Trophoblast cell (in vitro differentiated cells and primary cell): ENCODE measurements at regions not wholly inside any gene's neighbourhood (a gene's known extent, or its start where the extent isn't known, plus 50 kb on each side); places are given as distances from the start of the nearest gene placed in this dataset.

Source experiments
- DNase-seq, 2 donors: peaks; one replicate each; pipeline ENCODE4 v3.0.0-alpha.2; 2016
- H2AFZ ChIP-seq: 2 replicates; pipeline ENCODE4 v1.6.1; 2013; ENCODE audit warnings: low read length, moderate library complexity, mild to moderate bottlenecking; ENCODE audit not compliant: insufficient read depth, poor library complexity
- H2AK5ac ChIP-seq: 2 replicates; pipeline ENCODE4 v1.6.1; 2013; ENCODE audit warnings: mild to moderate bottlenecking, low read length
- H2BK120ac ChIP-seq: 2 replicates; pipeline ENCODE4 v1.6.1; 2013; ENCODE audit warnings: low read length, mild to moderate bottlenecking, moderate library complexity; ENCODE audit not compliant: insufficient read depth, poor library complexity
- H2BK12ac ChIP-seq: 2 replicates; pipeline ENCODE4 v1.6.1; 2013; ENCODE audit warnings: mild to moderate bottlenecking, low read length, moderate library complexity
- H2BK5ac ChIP-seq: 2 replicates; pipeline ENCODE4 v1.6.1; 2013; ENCODE audit warnings: low read length, low read depth, moderate library complexity, mild to moderate bottlenecking; ENCODE audit not compliant: poor library complexity
- H3K14ac ChIP-seq: 2 replicates; pipeline ENCODE4 v1.6.1; 2013; ENCODE audit warnings: mild to moderate bottlenecking, low read length
- H3K18ac ChIP-seq: 2 replicates; pipeline ENCODE4 v1.6.1; 2013; ENCODE audit warnings: mild to moderate bottlenecking, low read length
- H3K23ac ChIP-seq: 2 replicates; pipeline ENCODE4 v1.6.1; 2013; ENCODE audit warnings: low read length
- H3K27ac ChIP-seq: 2 replicates; pipeline ENCODE4 v1.5.1; 2013; ENCODE audit warnings: low read depth, mild to moderate bottlenecking, inconsistent platforms, low read length, moderate library complexity
- H3K27me3 ChIP-seq: 2 replicates; pipeline ENCODE4 v1.6.1; 2013; ENCODE audit warnings: inconsistent platforms, mild to moderate bottlenecking, low read length, moderate library complexity; ENCODE audit not compliant: insufficient read depth
- H3K36me3 ChIP-seq, 2 experiments: 1 replicate in 1 of 2; 2 replicates in 1 of 2; pipeline ENCODE4 v1.6.1; 2013; ENCODE audit warnings: low read length in 2 of 2, mild to moderate bottlenecking in 2 of 2, moderate library complexity in 1 of 2; ENCODE audit not compliant: insufficient read depth in 2 of 2, control insufficient read depth in 1 of 2
- H3K4ac ChIP-seq: 2 replicates; pipeline ENCODE4 v1.6.1; 2013; ENCODE audit warnings: low read depth, mild to moderate bottlenecking, low read length, moderate library complexity
- H3K4me1 ChIP-seq, 2 experiments: 1 replicate in 1 of 2; 2 replicates in 1 of 2; pipeline ENCODE4 v1.6.1; 2013; ENCODE audit warnings: low read length in 2 of 2, mild to moderate bottlenecking in 2 of 2, moderate library complexity in 1 of 2; ENCODE audit not compliant: insufficient read depth in 2 of 2, control insufficient read depth in 1 of 2
- H3K4me2 ChIP-seq: 2 replicates; pipeline ENCODE4 v1.6.1; 2013; ENCODE audit warnings: inconsistent platforms, mild to moderate bottlenecking, low read length, moderate library complexity
- H3K4me3 ChIP-seq: 2 replicates; pipeline ENCODE4 v1.5.1; 2013; ENCODE audit warnings: mild to moderate bottlenecking, low read depth, low read length, inconsistent platforms
- H3K79me1 ChIP-seq: one replicate; pipeline ENCODE4 v1.6.1; 2013; ENCODE audit warnings: low read length
- H3K79me2 ChIP-seq: 2 replicates; pipeline ENCODE4 v1.6.1; 2013; ENCODE audit warnings: low read length, mild to moderate bottlenecking; ENCODE audit not compliant: control insufficient read depth, insufficient read depth, poor library complexity
- H3K9ac ChIP-seq: 2 replicates; pipeline ENCODE4 v1.6.1; 2013; ENCODE audit warnings: mild to moderate bottlenecking, low read length
- H3K9me3 ChIP-seq: 2 replicates; pipeline ENCODE4 v1.6.1; 2013; ENCODE audit warnings: low read depth, mild to moderate bottlenecking, control low read depth, inconsistent platforms, low read length; ENCODE audit not compliant: insufficient read depth
- H4K12ac ChIP-seq: 2 replicates; pipeline ENCODE4 v1.6.1; 2013; ENCODE audit warnings: low read depth, mild to moderate bottlenecking, low read length, moderate library complexity
- H4K8ac ChIP-seq: 2 replicates; pipeline ENCODE4 v1.6.1; 2013; ENCODE audit warnings: low read depth, mild to moderate bottlenecking, low read length, moderate library complexity
- H4K91ac ChIP-seq: one replicate; pipeline ENCODE4 v1.6.1; 2013; ENCODE audit warnings: low read depth, mild to moderate bottlenecking, low read length, moderate library complexity
- WGBS: extraction: QIAGEN DNeasy Blood & Tissue Kit; methylation state at CpG from one replicate; pipeline ENCODE4 v1.1.7; 2013; ENCODE audit warnings: missing lambda C conversion rate; ENCODE audit not compliant: insufficient read length, insufficient coverage; ENCODE audit errors: extremely low coverage; 5-methylcytosine and 5-hydroxymethylcytosine counted together

- H3K9me3 ChIP-seq = no peaks in the 10 kb centered on the region
- DNase-seq = no peak
- H2BK120ac ChIP-seq = no peak overlapping the region
- no peak overlapping the region for H3K23ac ChIP-seq
- H4K91ac ChIP-seq = no peak overlapping the region
- H3K27me3 ChIP-seq = no peaks in the 10 kb centered on the region
- H3K27ac ChIP-seq = no peak overlapping the region
- no peak overlapping the region for H3K14ac ChIP-seq
- no peak overlapping the region for H3K18ac ChIP-seq
- no peak overlapping the region for H3K4me3 ChIP-seq
- no peak overlapping the region for H4K8ac ChIP-seq
- no peak overlapping the region for H2AFZ ChIP-seq
- no peaks in the 10 kb centered on the region for H3K79me1 ChIP-seq
- WGBS = no CpG with 5 or more reads among the region's 2 CpGs
- H3K4me2 ChIP-seq = no peak overlapping the region
- H3K4me1 ChIP-seq = no peaks in the 10 kb centered on the region
- no peaks in the 10 kb centered on the region for H3K36me3 ChIP-seq
- H3K9ac ChIP-seq = no peak overlapping the region
- H3K79me2 ChIP-seq = no peaks in the 10 kb centered on the region
- no peak overlapping the region for H4K12ac ChIP-seq
- no peak overlapping the region for H2BK5ac ChIP-seq
- H2AK5ac ChIP-seq = no peak overlapping the region
- H2BK12ac ChIP-seq = no peak overlapping the region
- no peak overlapping the region for H3K4ac ChIP-seq
Measured at GRCh38 chr16:60180609-60181008, 1446.5 kb upstream of the GOT2 start.

DNA sequence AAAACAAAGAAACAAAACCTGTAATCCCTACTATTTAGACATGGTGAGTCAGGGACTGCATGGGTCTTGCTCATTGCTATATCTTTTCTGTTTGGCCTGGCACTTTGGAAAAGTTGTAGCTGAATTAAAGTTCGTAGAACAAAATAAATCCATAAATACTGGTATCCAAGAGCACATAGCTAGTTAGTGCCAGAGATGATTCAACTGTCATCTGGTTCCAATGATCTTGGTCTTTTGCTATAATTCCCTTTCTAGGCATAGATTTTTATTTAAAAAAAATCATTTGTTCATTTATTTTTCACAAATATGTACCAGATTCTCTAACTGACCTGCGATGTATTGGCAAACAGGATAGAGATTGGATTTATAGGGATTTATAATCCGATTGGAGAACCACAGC, 1436.1 kb upstream of the GOT2 start:
- Histone ChIP-seq H4K91ac (no peak overlapping the region), H3K4me3 (no peak overlapping the region)
- no CpG with 5 or more reads among the region's 3 CpGs for WGBS

DNA sequence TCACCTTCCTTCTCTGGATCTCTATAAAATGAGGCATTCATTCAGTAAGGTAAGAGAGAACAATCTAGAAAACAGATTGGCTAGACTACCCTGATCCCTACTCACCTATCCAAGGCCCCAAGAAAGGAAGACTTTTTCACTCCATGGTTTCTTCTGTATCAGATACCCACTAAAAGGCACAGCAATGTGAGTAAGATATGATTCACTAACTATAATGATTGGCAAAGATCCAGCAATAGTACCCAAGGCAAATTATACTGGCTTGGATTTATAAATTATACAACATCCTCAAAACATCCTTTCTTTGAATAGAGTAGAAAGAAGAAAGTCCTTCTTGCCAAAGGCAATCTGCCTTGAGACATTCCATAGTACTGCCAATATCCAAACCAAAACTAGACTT, 1432.0 kb upstream of the GOT2 start:
- H3K36me3 ChIP-seq = no peaks in the 10 kb centered on the region
- H3K4me1 ChIP-seq = no peaks in the 10 kb centered on the region
- H3K79me1 ChIP-seq = no peaks in the 10 kb centered on the region
- H3K4me3 ChIP-seq = no peak overlapping the region
- no peaks in the 10 kb centered on the region for H3K9me3 ChIP-seq
- H2BK5ac ChIP-seq = no peak overlapping the region
- no peak overlapping the region for H4K12ac ChIP-seq
- H2BK120ac ChIP-seq = no peak overlapping the region
- no peak overlapping the region for H3K14ac ChIP-seq
- no peak overlapping the region for H3K9ac ChIP-seq
- no peak overlapping the region for H3K23ac ChIP-seq
- no peak overlapping the region for H3K4ac ChIP-seq
- no peak overlapping the region for H3K4me2 ChIP-seq
- H2AFZ ChIP-seq = no peak overlapping the region
- no peak overlapping the region for H2AK5ac ChIP-seq
- H4K91ac ChIP-seq = no peak overlapping the region
- no peaks in the 10 kb centered on the region for H3K79me2 ChIP-seq
- no peak overlapping the region for H4K8ac ChIP-seq
- H3K27ac ChIP-seq = no peak overlapping the region
- DNase-seq = no peak
- no peak overlapping the region for H2BK12ac ChIP-seq
- no peaks in the 10 kb centered on the region for H3K27me3 ChIP-seq
- H3K18ac ChIP-seq = no peak overlapping the region

More for the DNA sequence above, 1436.1 kb upstream of the GOT2 start:
- Histone ChIP-seq H3K36me3 (no peaks in the 10 kb centered on the region), H2BK5ac (no peak overlapping the region), H3K27me3 (no peaks in the 10 kb centered on the region), H3K4me2 (no peak overlapping the region), H4K8ac (no peak overlapping the region), H3K79me2 (no peaks in the 10 kb centered on the region), H3K4me1 (no peaks in the 10 kb centered on the region), H2AK5ac (no peak overlapping the region), H3K23ac (no peak overlapping the region), H3K4ac (no peak overlapping the region), H3K14ac (no peak overlapping the region), H3K9me3 (no peaks in the 10 kb centered on the region), H2BK120ac (no peak overlapping the region), H3K27ac (no peak overlapping the region), H4K12ac (no peak overlapping the region), H2AFZ (no peak overlapping the region), H2BK12ac (no peak overlapping the region), H3K79me1 (no peaks in the 10 kb centered on the region), H3K9ac (no peak overlapping the region), H3K18ac (no peak overlapping the region)
- DNase-seq = no peak

- Histone ChIP-seq H2BK5ac (no peak overlapping the region), H2AFZ (no peak overlapping the region), H3K14ac (no peak overlapping the region), H3K36me3 (no peaks in the 10 kb centered on the region), H3K79me2 (no peaks in the 10 kb centered on the region), H3K23ac (no peak overlapping the region), H3K4me1 (no peaks in the 10 kb centered on the region), H2BK12ac (no peak overlapping the region), H3K9me3 (no peaks in the 10 kb centered on the region), H3K4me2 (no peak overlapping the region), H3K27ac (no peak overlapping the region), H3K18ac (no peak overlapping the region), H3K27me3 (no peaks in the 10 kb centered on the region), H2BK120ac (no peak overlapping the region), H2AK5ac (no peak overlapping the region), H3K4me3 (no peak overlapping the region), H4K91ac (no peak overlapping the region), H3K9ac (no peak overlapping the region), H4K12ac (no peak overlapping the region), H3K4ac (no peak overlapping the region), H3K79me1 (no peaks in the 10 kb centered on the region), H4K8ac (no peak overlapping the region)
- DNase-seq = no peak
- no CpG with 5 or more reads among the region's 3 CpGs for WGBS
Measured at GRCh38 chr16:60151987-60152386, 1417.9 kb upstream of the GOT2 start.
